K562 (cell line): ENCODE measurements at regions not wholly inside any gene's neighbourhood (a gene's known extent, or its start where the extent isn't known, plus 50 kb on each side); places are given as distances from the start of the nearest gene placed in this dataset.

ENCODE experiments used
- CBX1 ChIP-seq: sonication (generic); IDR thresholded peaks from 2 replicates; pipeline ENCODE4 v1.6.1; 2016; ENCODE audit warnings: antibody characterized with exemption, low read depth, mild to moderate bottlenecking
- CREB5 ChIP-seq: fragments of 250-450 bp; sonication (Bioruptor Pico); IDR thresholded peaks from 2 replicates; pipeline ENCODE4 v1.5.0; 2020; ENCODE audit warnings: mild to moderate bottlenecking
- CTCF ChIP-seq, 3 experiments: IDR thresholded peaks in 2 of 3; conservative IDR thresholded peaks in 1 of 3; 2 replicates each; pipeline ENCODE4 v1.5.1; 2011 to 2012; ENCODE audit warnings: low read length in 3 of 3, mild to moderate bottlenecking in 3 of 3, control low read depth in 2 of 3, improper control_type of control experiment in 1 of 3, inconsistent platforms in 1 of 3, low read depth in 1 of 3, mixed read lengths in 1 of 3, moderate library complexity in 1 of 3; ENCODE audit not compliant: insufficient read depth in 2 of 3
- E2F3 ChIP-seq: fragments of 250-450 bp; sonication (Bioruptor Pico); IDR thresholded peaks from 2 replicates; pipeline ENCODE4 v1.4.0; 2020; ENCODE audit warnings: mild to moderate bottlenecking
- ELF4 ChIP-seq: fragments of 450-650 bp; formaldehyde crosslinking; IDR thresholded peaks from 2 replicates; pipeline ENCODE4 v1.4.0; 2022; ENCODE audit warnings: missing genetic modification characterization
- ETS1 ChIP-seq: conservative IDR thresholded peaks from 2 replicates; pipeline ENCODE4 v1.6.1; 2011; ENCODE audit warnings: low read depth, mild to moderate bottlenecking, low read length; ENCODE audit not compliant: control insufficient read depth
- FOS ChIP-seq: IDR thresholded peaks from 3 replicates; pipeline ENCODE4 v1.6.1; 2011; ENCODE audit not compliant: insufficient read length; ENCODE audit errors: extremely low read depth
- HDAC6 ChIP-seq: IDR thresholded peaks from 2 replicates; pipeline ENCODE4 v1.6.1; 2012; ENCODE audit warnings: low read depth, mild to moderate bottlenecking, control low read depth, inconsistent platforms, low read length, moderate library complexity
- HNRNPH1 ChIP-seq: fragments of 200-400 bp; formaldehyde crosslinking; optimal IDR thresholded peaks from 2 replicates; pipeline ENCODE3; 2017; ENCODE audit warnings: low read depth, mild to moderate bottlenecking, low read length, moderate library complexity
- KAT7 ChIP-seq: sonication (generic); formaldehyde crosslinking; IDR thresholded peaks from 2 replicates; pipeline ENCODE4 v1.8.0; 2022; ENCODE audit warnings: missing genetic modification reagents, mild to moderate bottlenecking, borderline replicate concordance
- KLF10 ChIP-seq: fragments of 250-450 bp; sonication (Bioruptor Pico); IDR thresholded peaks from 2 replicates; pipeline ENCODE4 v1.6.1; 2021; ENCODE audit warnings: matching md5 sums
- NCOA1 ChIP-seq: fragments of 450-650 bp; IDR thresholded peaks from 2 replicates; pipeline ENCODE4 v1.6.1; 2016; ENCODE audit warnings: low read depth
- RBM15 ChIP-seq: fragments of 200-400 bp; formaldehyde crosslinking; IDR thresholded peaks from 2 replicates; pipeline ENCODE4 v1.6.1; 2018; ENCODE audit warnings: mild to moderate bottlenecking, low read length, moderate library complexity; ENCODE audit not compliant: insufficient read depth
- SMAD3 ChIP-seq: fragments of 450-650 bp; formaldehyde crosslinking; conservative IDR thresholded peaks from 2 replicates; pipeline ENCODE4 v1.4.0; 2020; ENCODE audit warnings: mild to moderate bottlenecking
- SP2 ChIP-seq: IDR thresholded peaks from 2 replicates; pipeline ENCODE4 v1.6.1; 2011; ENCODE audit warnings: mild to moderate bottlenecking, low read depth, low read length, moderate library complexity; ENCODE audit not compliant: poor library complexity, severe bottlenecking; ENCODE audit errors: extremely low read depth
- STAG1 ChIP-seq: sonication (generic); formaldehyde crosslinking; IDR thresholded peaks from 2 replicates; pipeline ENCODE4 v1.5.0; 2020; ENCODE audit warnings: missing genetic modification reagents, borderline replicate concordance
- STAT5B ChIP-seq: fragments of 250-450 bp; sonication (Bioruptor Pico); IDR thresholded peaks from 2 replicates; pipeline ENCODE4 v1.8.0; 2021; ENCODE audit warnings: mild to moderate bottlenecking, inconsistent platforms
- THAP7 ChIP-seq: fragments of 250-450 bp; sonication (Bioruptor Pico); IDR thresholded peaks from 2 replicates; pipeline ENCODE4 v1.5.0; 2021
- THRA ChIP-seq: fragments of 450-650 bp; IDR thresholded peaks from 2 replicates; pipeline ENCODE4 v1.6.1; 2017; ENCODE audit warnings: mild to moderate bottlenecking, moderate library complexity
- XRCC5 ChIP-seq: fragments of 200-400 bp; formaldehyde crosslinking; IDR thresholded peaks from 2 replicates; pipeline ENCODE4 v1.6.1; 2017; ENCODE audit warnings: low read depth, mild to moderate bottlenecking, low read length
- ZNF146 ChIP-seq: IDR thresholded peaks from one replicate; pipeline ENCODE4 v1.6.1; 2018; ENCODE audit warnings: missing compliant biosample characterization; ENCODE audit not compliant: unreplicated experiment
- ZNF3 ChIP-seq: fragments of 250-450 bp; sonication (Bioruptor Pico); IDR thresholded peaks from 2 replicates; pipeline ENCODE4 v1.5.0; 2021; ENCODE audit warnings: mild to moderate bottlenecking, moderate library complexity
- ZNF311 ChIP-seq: fragments of 250-450 bp; sonication (Bioruptor Pico); IDR thresholded peaks from 2 replicates; pipeline ENCODE4 v1.4.0; 2020; ENCODE audit warnings: mild to moderate bottlenecking, moderate library complexity

- TF ChIP-seq KLF10 (CRISPR knock-in tag): no peak
- no peak for TF ChIP-seq SP2
- TF ChIP-seq ETS1: no peak
- peak; percentile 57 for TF ChIP-seq FOS
- TF ChIP-seq CREB5 (CRISPR knock-in tag): peak; percentile 86
- TF ChIP-seq KAT7 (CRISPR knock-in tag): no peak
- peak; percentile 51; the same call in 1 of the 2 replicates for TF ChIP-seq XRCC5
- TF ChIP-seq ELF4 (CRISPR knock-in tag): no peak
- peak; percentile 96 for TF ChIP-seq SMAD3 (CRISPR knock-in tag)
- peak; percentile 80 for TF ChIP-seq E2F3 (CRISPR knock-in tag)
- no peak for TF ChIP-seq HNRNPH1
- TF ChIP-seq CBX1: no peak
- no peak for TF ChIP-seq THRA
- no peak; the same call in 1 of the 2 replicates for TF ChIP-seq STAT5B (CRISPR knock-in tag)
- TF ChIP-seq ZNF3 (CRISPR knock-in tag): no peak
- peak; percentile 89 for TF ChIP-seq ZNF311 (CRISPR knock-in tag)
- no peak for TF ChIP-seq STAG1 (CRISPR knock-in tag)
- no peak for TF ChIP-seq RBM15
- no peak for TF ChIP-seq HDAC6
- no peak for TF ChIP-seq ZNF146 (CRISPR knock-in tag)
- no peak for TF ChIP-seq CTCF (IDR thresholded peaks at IDR 0.05 in 2 of 3, conservative IDR thresholded peaks at IDR 0.05 in 1 of 3; ENCODE audit: insufficient read depth in 2 of 3, low read depth in 1 of 3, low read length in 3 of 3)
- TF ChIP-seq THAP7 (CRISPR knock-in tag): 0 out of 2 replicates have a peak, but pooled peaks have one; percentile 36
- peak; percentile 84; the same call in 1 of the 2 replicates for TF ChIP-seq NCOA1
Observed at GRCh38 chr7:106774768-106775551, 90.1 kb upstream of the PIK3CG start (continued).
